H9 (cell line): ENCODE measurements at regions not wholly inside any gene's neighbourhood (a gene's known extent, or its start where the extent isn't known, plus 50 kb on each side); places are given as distances from the start of the nearest gene placed in this dataset.

Experiments
- DNase-seq: peaks from one replicate; pipeline ENCODE4 v3.0.0-alpha.2; 2017
- H2AFZ ChIP-seq: one replicate; pipeline ENCODE4 v1.6.1; 2013; ENCODE audit warnings: mild to moderate bottlenecking, low read length, control low read depth, moderate library complexity
- H2AK5ac ChIP-seq: 2 replicates; pipeline ENCODE4 v1.6.1; 2013; ENCODE audit warnings: low read length, control low read depth, mixed read lengths; ENCODE audit not compliant: insufficient read length
- H2BK120ac ChIP-seq: one replicate; pipeline ENCODE4 v1.6.1; 2013; ENCODE audit warnings: low read depth, mild to moderate bottlenecking, low read length, control low read depth, inconsistent platforms; ENCODE audit not compliant: poor library complexity, severe bottlenecking
- H2BK12ac ChIP-seq: 2 replicates; pipeline ENCODE4 v1.6.1; 2013; ENCODE audit warnings: low read length, control low read depth, mixed read lengths, low read depth; ENCODE audit not compliant: insufficient read length
- H2BK15ac ChIP-seq: 2 replicates; pipeline ENCODE4 v1.6.1; 2013; ENCODE audit warnings: low read depth, low read length, control low read depth
- H2BK20ac ChIP-seq: one replicate; pipeline ENCODE4 v1.6.1; 2013; ENCODE audit warnings: low read depth, mild to moderate bottlenecking, low read length, control low read depth, inconsistent platforms; ENCODE audit not compliant: poor library complexity, severe bottlenecking
- H2BK5ac ChIP-seq: 2 replicates; pipeline ENCODE4 v1.6.1; 2013; ENCODE audit warnings: low read length, control low read depth, mixed read lengths; ENCODE audit not compliant: insufficient read length
- H3K14ac ChIP-seq: 2 replicates; pipeline ENCODE4 v1.6.1; 2013; ENCODE audit warnings: low read length, control low read depth; ENCODE audit not compliant: insufficient read depth
- H3K18ac ChIP-seq: 2 replicates; pipeline ENCODE4 v1.6.1; 2013; ENCODE audit warnings: low read depth, mild to moderate bottlenecking, mixed read lengths, low read length, control low read depth; ENCODE audit not compliant: insufficient read length
- H3K23ac ChIP-seq: 2 replicates; pipeline ENCODE4 v1.6.1; 2013; ENCODE audit warnings: low read length, control low read depth, mixed read lengths, low read depth; ENCODE audit not compliant: insufficient read length
- H3K23me2 ChIP-seq: 2 replicates; pipeline ENCODE4 v1.6.1; 2013; ENCODE audit warnings: low read depth, mild to moderate bottlenecking, mixed read lengths, low read length, control low read depth; ENCODE audit not compliant: insufficient read length, poor library complexity, severe bottlenecking
- H3K27ac ChIP-seq: 2 replicates; pipeline ENCODE4 v1.5.1; 2013; ENCODE audit warnings: low read length, control low read depth, mixed read lengths, low read depth; ENCODE audit not compliant: insufficient read length
- H3K27me3 ChIP-seq: 2 replicates; pipeline ENCODE4 v1.6.1; 2013; ENCODE audit warnings: low read length, control low read depth, inconsistent platforms; ENCODE audit not compliant: insufficient read depth
- H3K4ac ChIP-seq: 2 replicates; pipeline ENCODE4 v1.6.1; 2013; ENCODE audit warnings: low read depth, mild to moderate bottlenecking, control low read depth, inconsistent platforms, low read length, moderate library complexity
- H3K4me1 ChIP-seq: 2 replicates; pipeline ENCODE4 v1.6.1; 2013; ENCODE audit warnings: low read length, control low read depth, inconsistent platforms; ENCODE audit not compliant: insufficient read depth
- H3K4me2 ChIP-seq: 2 replicates; pipeline ENCODE4 v1.6.1; 2013; ENCODE audit warnings: low read length, control low read depth, mixed read lengths; ENCODE audit not compliant: insufficient read length, insufficient read depth
- H3K56ac ChIP-seq: 2 replicates; pipeline ENCODE4 v1.6.1; 2013; ENCODE audit warnings: low read depth, mild to moderate bottlenecking, mixed read lengths, low read length, control low read depth; ENCODE audit not compliant: insufficient read length
- H3K79me1 ChIP-seq: 2 replicates; pipeline ENCODE4 v1.6.1; 2013; ENCODE audit warnings: low read depth, mild to moderate bottlenecking, moderate library complexity, low read length, control low read depth, inconsistent platforms; ENCODE audit not compliant: insufficient read depth, poor library complexity, severe bottlenecking
- H3K79me2 ChIP-seq: 2 replicates; pipeline ENCODE4 v1.6.1; 2013; ENCODE audit warnings: low read length, control low read depth, inconsistent platforms; ENCODE audit not compliant: insufficient read depth
- H3K9ac ChIP-seq: 2 replicates; pipeline ENCODE4 v1.6.1; 2013; ENCODE audit warnings: low read length, control low read depth, mixed read lengths; ENCODE audit not compliant: insufficient read length; ENCODE audit errors: extremely low read depth
- H3K9me3 ChIP-seq: one replicate; pipeline ENCODE4 v1.6.1; 2013; ENCODE audit warnings: low read depth, low read length, inconsistent platforms; ENCODE audit not compliant: control insufficient read depth
- H3T11ph ChIP-seq: one replicate; pipeline ENCODE4 v1.6.1; 2013; ENCODE audit warnings: mild to moderate bottlenecking, low read length, control low read depth, inconsistent platforms
- H4K20me1 ChIP-seq: one replicate; pipeline ENCODE4 v1.6.1; 2013; ENCODE audit not compliant: control insufficient read depth, insufficient read length, insufficient read depth
- H4K5ac ChIP-seq: 2 replicates; pipeline ENCODE4 v1.6.1; 2013; ENCODE audit warnings: low read depth, mild to moderate bottlenecking, mixed read lengths, low read length, control low read depth; ENCODE audit not compliant: insufficient read length
- H4K8ac ChIP-seq: replicated peaks from 2 replicates; pipeline ENCODE4 v1.6.1; 2013; ENCODE audit warnings: low read length, control low read depth, mixed read lengths, low read depth; ENCODE audit not compliant: insufficient read length
- H4K91ac ChIP-seq: 2 replicates; pipeline ENCODE4 v1.6.1; 2013; ENCODE audit warnings: low read depth, mild to moderate bottlenecking, moderate library complexity, mixed read lengths, low read length, control low read depth; ENCODE audit not compliant: insufficient read length
- H3K27ac Mint-ChIP-seq, 3 experiments: 2 replicates in 2 of 3; 3 replicates in 1 of 3; pipeline ENCODE4 v1.8.0; 2020 to 2021; ENCODE audit warnings: mixed read lengths in 3 of 3, mild to moderate bottlenecking in 1 of 3, moderate library complexity in 1 of 3
- H3K27me3 Mint-ChIP-seq: 2 replicates; pipeline ENCODE4 v1.8.0; 2021; ENCODE audit warnings: low read depth, mild to moderate bottlenecking, moderate library complexity, mixed read lengths
- H3K36me3 Mint-ChIP-seq, 3 experiments: 2 replicates in 2 of 3; 3 replicates in 1 of 3; pipeline ENCODE4 v1.8.0; 2020 to 2021; ENCODE audit warnings: low read depth in 3 of 3, mixed read lengths in 3 of 3; ENCODE audit not compliant: insufficient read depth in 1 of 3
- H3K4me1 Mint-ChIP-seq, 2 experiments: 2 replicates each; pipeline ENCODE4 v1.8.0; 2020; ENCODE audit warnings: mixed read lengths in 2 of 2
- H3K4me3 Mint-ChIP-seq, 2 experiments: 2 replicates in 1 of 2; 3 replicates in 1 of 2; pipeline ENCODE4 v1.8.0; 2020 to 2021; ENCODE audit warnings: mild to moderate bottlenecking in 2 of 2, mixed read lengths in 2 of 2, moderate library complexity in 1 of 2
- H3K9me3 Mint-ChIP-seq, 2 experiments: 2 replicates in 1 of 2; 3 replicates in 1 of 2; pipeline ENCODE4 v1.8.0; 2020; ENCODE audit warnings: mild to moderate bottlenecking in 2 of 2, mixed read lengths in 2 of 2, moderate library complexity in 1 of 2
- WGBS: extraction: QIAGEN DNeasy Blood & Tissue Kit; methylation state at CpG from one replicate; pipeline ENCODE4 v1.1.7; 2013; ENCODE audit warnings: missing lambda C conversion rate, low lambda C conversion rate, mixed read lengths; ENCODE audit not compliant: insufficient read length; ENCODE audit errors: extremely low coverage; 5-methylcytosine and 5-hydroxymethylcytosine counted together
- TF ChIP-seq, protein P1 (sequence below): fragments of 200-600 bp; sonication (generic); conservative IDR thresholded peaks from 3 replicates; pipeline ENCODE4 v1.8.0; 2021; ENCODE audit warnings: antibody characterized with exemption, mild to moderate bottlenecking

DNA sequence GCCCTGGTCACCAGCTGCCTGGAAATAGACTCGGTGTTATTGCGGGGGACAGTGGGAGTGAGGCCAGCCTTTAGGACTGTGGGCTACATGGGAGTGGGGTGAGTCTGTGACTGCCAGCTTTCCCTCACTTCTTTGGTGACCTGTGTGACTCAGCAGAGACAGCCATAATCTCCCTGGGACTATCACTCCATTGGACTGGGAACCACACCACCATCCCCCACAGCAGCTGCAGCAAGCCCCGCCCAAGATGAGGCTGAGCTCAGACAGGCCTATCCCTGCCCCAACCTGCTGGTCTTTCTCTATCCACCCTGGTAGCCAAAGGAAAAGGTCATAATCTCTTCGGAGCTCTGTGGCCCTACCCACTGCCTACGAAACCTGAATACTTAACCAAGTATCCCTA lies 263.2 kb downstream of the FZD1 start:
- H3K36me3 Mint-ChIP-seq = peaks cover 0 to 16% (median 3%) of the 10 kb centered on the region in 3 experiments; a peak in 4 of 7 replicates
- Histone ChIP-seq H4K91ac (no peak overlapping the region), H3K18ac (no peak overlapping the region), H3T11ph (no peak overlapping the region), H3K27me3 (no peaks in the 10 kb centered on the region), H3K9me3 (no peaks in the 10 kb centered on the region), H3K27ac (no peak overlapping the region), H2BK15ac (no peak overlapping the region), H3K23ac (no peak overlapping the region), H2BK120ac (no peak overlapping the region), H3K4me2 (no peak overlapping the region), H4K5ac (no peak overlapping the region), H2AFZ (no peak overlapping the region), H3K4ac (no peak overlapping the region), H3K23me2 (no peaks in the 10 kb centered on the region), H4K20me1 (no peaks in the 10 kb centered on the region), H3K9ac (no peak overlapping the region), H3K79me2 (no peaks in the 10 kb centered on the region), H3K56ac (no peak overlapping the region), H2BK12ac (no peak overlapping the region), H4K8ac (no peak overlapping the region), H3K14ac (no peak overlapping the region), H2BK5ac (no peak overlapping the region), H2BK20ac (no peak overlapping the region), H3K79me1 (no peaks in the 10 kb centered on the region), H3K4me1 (no peaks in the 10 kb centered on the region), H2AK5ac (no peak overlapping the region)
- peaks cover 11 to 20% of the 10 kb centered on the region in 2 experiments for H3K9me3 Mint-ChIP-seq
- DNase-seq = no peak
- no CpG with 5 or more reads among the region's 5 CpGs for WGBS
- H3K4me1 Mint-ChIP-seq = peaks cover 3 to 9% of the 10 kb centered on the region in 2 experiments; a peak in 2 of 4 replicates
- no peaks in the 10 kb centered on the region; the same call in 1 of the 2 replicates for H3K27me3 Mint-ChIP-seq
- H3K27ac Mint-ChIP-seq = no peak overlapping the region; a peak in 1 of 7 replicates
- H3K4me3 Mint-ChIP-seq = no peak overlapping the region
- TF ChIP-seq, protein P1, sequence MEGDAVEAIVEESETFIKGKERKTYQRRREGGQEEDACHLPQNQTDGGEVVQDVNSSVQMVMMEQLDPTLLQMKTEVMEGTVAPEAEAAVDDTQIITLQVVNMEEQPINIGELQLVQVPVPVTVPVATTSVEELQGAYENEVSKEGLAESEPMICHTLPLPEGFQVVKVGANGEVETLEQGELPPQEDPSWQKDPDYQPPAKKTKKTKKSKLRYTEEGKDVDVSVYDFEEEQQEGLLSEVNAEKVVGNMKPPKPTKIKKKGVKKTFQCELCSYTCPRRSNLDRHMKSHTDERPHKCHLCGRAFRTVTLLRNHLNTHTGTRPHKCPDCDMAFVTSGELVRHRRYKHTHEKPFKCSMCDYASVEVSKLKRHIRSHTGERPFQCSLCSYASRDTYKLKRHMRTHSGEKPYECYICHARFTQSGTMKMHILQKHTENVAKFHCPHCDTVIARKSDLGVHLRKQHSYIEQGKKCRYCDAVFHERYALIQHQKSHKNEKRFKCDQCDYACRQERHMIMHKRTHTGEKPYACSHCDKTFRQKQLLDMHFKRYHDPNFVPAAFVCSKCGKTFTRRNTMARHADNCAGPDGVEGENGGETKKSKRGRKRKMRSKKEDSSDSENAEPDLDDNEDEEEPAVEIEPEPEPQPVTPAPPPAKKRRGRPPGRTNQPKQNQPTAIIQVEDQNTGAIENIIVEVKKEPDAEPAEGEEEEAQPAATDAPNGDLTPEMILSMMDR = no peak
